Amniotic epithelial cell (primary cell): ENCODE measurements at regions not wholly inside any gene's neighbourhood (a gene's known extent, or its start where the extent isn't known, plus 50 kb on each side); places are given as distances from the start of the nearest gene placed in this dataset.
A peak's percentile ranks its signal among the peaks of the same experiment; 100 is the strongest.
"Not testable (repeated sequence)": the region's sequence is repeated elsewhere in the genome, so short reads cannot be mapped to it uniquely, and the experiment has no call there.

Experiments
- DNase-seq: peaks from one replicate; pipeline ENCODE4 v3.0.0-alpha.2; 2010; ENCODE audit warnings: low read depth

GRCh38 chr4:177494791-177495190 is 52.6 kb upstream of the AGA start:
- DNase-seq = no peak

- DNase-seq = not testable (repeated sequence)
Measured at GRCh38 chr4:177495626-177496025, 53.4 kb upstream of the AGA start.

- no peak for DNase-seq
Measured at GRCh38 chr4:177499537-177499936, 57.3 kb upstream of the AGA start.

GRCh38 chr4:177505171-177505615 is 63.0 kb upstream of the AGA start:
- no peak for DNase-seq

GRCh38 chr4:177508662-177509061 is 66.4 kb upstream of the AGA start:
- DNase-seq = no peak

- no peak for DNase-seq
Measured at GRCh38 chr4:177509226-177509745, 67.0 kb upstream of the AGA start.

GRCh38 chr4:177511611-177512010 is 69.4 kb upstream of the AGA start:
- no peak for DNase-seq

GRCh38 chr4:177512646-177513045 is 70.4 kb upstream of the AGA start:
- no peak for DNase-seq

- no peak for DNase-seq
Measured at GRCh38 chr4:177517862-177518261, 75.6 kb upstream of the AGA start.

GRCh38 chr4:177519481-177520260 is 77.4 kb upstream of the AGA start:
- peak; percentile 68 for DNase-seq

- no peak for DNase-seq
Measured at GRCh38 chr4:177528620-177529019, 86.4 kb upstream of the AGA start.

- no peak for DNase-seq
Measured at GRCh38 chr4:177530561-177530960, 88.3 kb upstream of the AGA start.

- no peak for DNase-seq
Measured at GRCh38 chr4:177532358-177532757, 90.1 kb upstream of the AGA start.

- DNase-seq = peak; percentile 95
Measured at GRCh38 chr4:177534841-177535240, 92.6 kb upstream of the AGA start.

- DNase-seq = peak; percentile 26
Measured at GRCh38 chr4:177546745-177547144, 104.5 kb upstream of the AGA start.

- no peak for DNase-seq
Measured at GRCh38 chr4:177547985-177548384, 105.7 kb upstream of the AGA start.

- peak; percentile 34 for DNase-seq
Measured at GRCh38 chr4:177555007-177555574, 112.9 kb upstream of the AGA start.

- no peak for DNase-seq
Measured at GRCh38 chr4:177557416-177557815, 115.2 kb upstream of the AGA start.

GRCh38 chr4:177558995-177559394 is 116.8 kb upstream of the AGA start:
- DNase-seq = no peak

- no peak for DNase-seq
Measured at GRCh38 chr4:177562163-177562562, 119.9 kb upstream of the AGA start.

GRCh38 chr4:177562859-177563258 is 120.6 kb upstream of the AGA start:
- DNase-seq = no peak

GRCh38 chr4:177566691-177567090 is 124.5 kb upstream of the AGA start:
- DNase-seq = no peak

- DNase-seq = peak; percentile 21
Measured at GRCh38 chr4:177568931-177569330, 126.7 kb upstream of the AGA start.

GRCh38 chr4:177569434-177569833 is 127.2 kb upstream of the AGA start:
- peak; percentile 33 for DNase-seq
